Neutrophil (primary cell): ENCODE measurements at regions not wholly inside any gene's neighbourhood (a gene's known extent, or its start where the extent isn't known, plus 50 kb on each side); places are given as distances from the start of the nearest gene placed in this dataset.

Experiments
- H3K27ac ChIP-seq: fragments of 200-600 bp; sonication (generic); 2 replicates; pipeline ENCODE4 v1.5.1; 2016; ENCODE audit warnings: mild to moderate bottlenecking, moderate library complexity
- H3K27me3 ChIP-seq: fragments of 200-600 bp; sonication (generic); 2 replicates; pipeline ENCODE4 v1.6.0; 2016; ENCODE audit warnings: mild to moderate bottlenecking
- H3K36me3 ChIP-seq: fragments of 200-600 bp; sonication (generic); 2 replicates; pipeline ENCODE4 v1.5.1; 2017
- H3K4me1 ChIP-seq, 2 experiments: fragments of 200-600 bp in 1 of 2; sonication (generic) in 1 of 2; 1 replicate in 1 of 2; 2 replicates in 1 of 2; pipeline versions ENCODE4 v1.5.1 to v1.6.1; 2013 to 2016; ENCODE audit warnings: low read depth in 1 of 2, low read length in 1 of 2, mild to moderate bottlenecking in 1 of 2, moderate library complexity in 1 of 2; ENCODE audit not compliant: control insufficient read depth in 1 of 2, insufficient read depth in 1 of 2
- H3K4me3 ChIP-seq, 2 experiments: fragments of 200-600 bp in 1 of 2; sonication (generic) in 1 of 2; 1 replicate in 1 of 2; 2 replicates in 1 of 2; pipeline ENCODE4 v1.5.1; 2013 to 2016; ENCODE audit warnings: low read depth in 1 of 2, low read length in 1 of 2, mild to moderate bottlenecking in 1 of 2, moderate library complexity in 1 of 2
- H3K9me3 ChIP-seq: fragments of 200-600 bp; sonication (generic); 2 replicates; pipeline ENCODE4 v1.5.1; 2016
- TF ChIP-seq, protein P1 (sequence below): fragments of 200-600 bp; sonication (generic); IDR thresholded peaks from 2 replicates; pipeline ENCODE4 v1.5.1; 2016; ENCODE audit warnings: antibody characterized with exemption

DNA sequence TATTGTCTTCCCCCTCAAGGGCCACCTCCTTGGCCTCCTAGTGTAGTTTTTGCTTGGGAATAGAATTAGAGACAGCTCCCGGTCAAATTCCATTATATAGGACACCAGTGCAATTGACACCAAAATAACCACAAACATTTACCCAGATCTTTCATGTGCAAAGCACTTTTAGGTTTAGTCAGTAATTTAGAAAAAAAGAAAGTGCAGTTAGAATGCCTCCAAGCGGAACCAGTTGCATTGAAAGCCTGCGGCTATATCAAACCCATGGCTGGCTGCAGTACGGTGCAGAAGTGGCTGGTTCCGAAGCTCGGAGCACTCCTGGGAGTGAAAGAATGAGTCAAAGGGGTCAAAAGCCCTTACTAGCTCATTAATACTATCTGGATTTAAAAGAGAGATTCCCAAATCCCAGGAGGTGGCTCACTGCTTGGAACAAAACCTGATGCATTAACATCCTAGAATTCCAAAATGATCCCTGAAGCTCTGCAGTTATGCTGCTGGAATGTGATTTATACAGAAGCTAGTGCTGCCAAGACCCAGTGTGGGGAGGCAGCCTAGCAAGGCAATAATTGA lies 432.2 kb upstream of the KLHL29 start:
- Histone ChIP-seq H3K9me3 (no peaks in the 10 kb centered on the region), H3K36me3 (no peaks in the 10 kb centered on the region), H3K27ac (no peak overlapping the region), H3K4me1 (no peaks in the 10 kb centered on the region), H3K4me3 (no peak overlapping the region), H3K27me3 (no peaks in the 10 kb centered on the region)
- TF ChIP-seq, protein P1, sequence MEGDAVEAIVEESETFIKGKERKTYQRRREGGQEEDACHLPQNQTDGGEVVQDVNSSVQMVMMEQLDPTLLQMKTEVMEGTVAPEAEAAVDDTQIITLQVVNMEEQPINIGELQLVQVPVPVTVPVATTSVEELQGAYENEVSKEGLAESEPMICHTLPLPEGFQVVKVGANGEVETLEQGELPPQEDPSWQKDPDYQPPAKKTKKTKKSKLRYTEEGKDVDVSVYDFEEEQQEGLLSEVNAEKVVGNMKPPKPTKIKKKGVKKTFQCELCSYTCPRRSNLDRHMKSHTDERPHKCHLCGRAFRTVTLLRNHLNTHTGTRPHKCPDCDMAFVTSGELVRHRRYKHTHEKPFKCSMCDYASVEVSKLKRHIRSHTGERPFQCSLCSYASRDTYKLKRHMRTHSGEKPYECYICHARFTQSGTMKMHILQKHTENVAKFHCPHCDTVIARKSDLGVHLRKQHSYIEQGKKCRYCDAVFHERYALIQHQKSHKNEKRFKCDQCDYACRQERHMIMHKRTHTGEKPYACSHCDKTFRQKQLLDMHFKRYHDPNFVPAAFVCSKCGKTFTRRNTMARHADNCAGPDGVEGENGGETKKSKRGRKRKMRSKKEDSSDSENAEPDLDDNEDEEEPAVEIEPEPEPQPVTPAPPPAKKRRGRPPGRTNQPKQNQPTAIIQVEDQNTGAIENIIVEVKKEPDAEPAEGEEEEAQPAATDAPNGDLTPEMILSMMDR, result no peak

DNA sequence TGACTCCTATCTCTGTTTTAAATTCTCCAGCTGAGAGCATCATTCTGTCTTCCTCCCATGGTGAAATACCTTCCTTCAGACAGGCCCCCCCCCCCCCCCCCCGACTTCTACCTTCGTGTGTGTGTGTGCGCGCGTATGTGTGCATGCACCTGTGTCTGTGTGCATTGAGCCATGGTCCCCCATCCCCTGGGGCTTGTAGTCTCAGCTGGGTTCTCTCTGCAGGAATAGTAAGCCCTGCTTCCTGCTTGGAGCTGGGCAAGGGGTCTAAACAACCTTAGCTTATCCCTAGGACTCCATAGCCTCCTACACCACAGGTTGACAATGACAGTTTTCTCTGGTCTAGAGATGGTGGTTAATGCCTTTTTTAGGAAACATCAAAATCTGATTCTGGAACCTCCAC lies 427.5 kb upstream of the KLHL29 start:
- Histone ChIP-seq H3K4me3 (no peak overlapping the region), H3K9me3 (no peaks in the 10 kb centered on the region), H3K36me3 (no peaks in the 10 kb centered on the region), H3K27me3 (no peaks in the 10 kb centered on the region), H3K27ac (no peak overlapping the region), H3K4me1 (no peaks in the 10 kb centered on the region)
- TF ChIP-seq, protein P1, result no peak

DNA sequence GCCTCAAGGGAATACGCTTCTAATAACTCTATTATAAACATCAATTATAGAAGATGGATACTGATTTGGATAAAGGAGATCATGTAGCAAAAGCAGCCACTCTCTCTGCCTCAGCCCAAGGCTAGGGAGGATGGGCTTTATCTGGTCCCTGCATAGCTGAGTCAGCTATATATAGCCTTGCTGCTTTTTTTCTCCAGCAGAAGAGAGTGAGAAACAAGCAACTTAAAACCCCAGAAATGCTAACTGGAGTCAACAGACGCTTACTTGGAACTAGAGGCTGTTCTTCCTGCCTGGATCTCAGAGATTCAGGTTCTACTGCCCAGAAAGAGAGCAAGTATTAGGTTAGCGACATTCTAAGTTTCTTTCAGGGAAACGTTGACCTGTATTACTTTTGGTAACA lies 426.7 kb upstream of the KLHL29 start:
- Histone ChIP-seq H3K27me3 (no peaks in the 10 kb centered on the region), H3K4me1 (no peaks in the 10 kb centered on the region), H3K9me3 (no peaks in the 10 kb centered on the region), H3K4me3 (no peak overlapping the region), H3K27ac (no peak overlapping the region), H3K36me3 (no peaks in the 10 kb centered on the region)
- TF ChIP-seq, protein P1, result no peak

DNA sequence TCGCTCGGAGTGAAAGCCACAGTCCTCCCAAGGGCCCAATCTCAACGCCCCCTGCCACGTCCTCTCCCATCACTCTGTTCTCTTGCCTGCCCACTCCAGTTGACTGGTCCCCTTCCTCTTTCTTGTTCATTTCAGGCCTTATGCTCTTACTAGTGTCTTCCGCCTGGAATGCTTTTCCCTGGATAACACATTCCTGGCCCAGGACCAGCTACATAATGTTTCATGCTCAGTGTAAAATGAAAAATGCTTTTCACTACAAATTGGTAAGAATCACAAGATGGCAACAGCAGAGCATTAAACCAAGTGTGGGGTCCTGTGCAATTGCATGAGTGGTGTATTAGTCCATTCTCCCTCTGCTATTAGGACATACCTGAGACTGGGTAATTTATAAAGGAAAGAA lies 417.2 kb upstream of the KLHL29 start:
- no peak overlapping the region for H3K4me3 ChIP-seq
- no peaks in the 10 kb centered on the region for H3K36me3 ChIP-seq
- H3K27ac ChIP-seq, result no peak overlapping the region
- no peaks in the 10 kb centered on the region for H3K27me3 ChIP-seq
- TF ChIP-seq, protein P1, result no peak
- no peaks in the 10 kb centered on the region for H3K4me1 ChIP-seq
- H3K9me3 ChIP-seq, result no peaks in the 10 kb centered on the region

DNA sequence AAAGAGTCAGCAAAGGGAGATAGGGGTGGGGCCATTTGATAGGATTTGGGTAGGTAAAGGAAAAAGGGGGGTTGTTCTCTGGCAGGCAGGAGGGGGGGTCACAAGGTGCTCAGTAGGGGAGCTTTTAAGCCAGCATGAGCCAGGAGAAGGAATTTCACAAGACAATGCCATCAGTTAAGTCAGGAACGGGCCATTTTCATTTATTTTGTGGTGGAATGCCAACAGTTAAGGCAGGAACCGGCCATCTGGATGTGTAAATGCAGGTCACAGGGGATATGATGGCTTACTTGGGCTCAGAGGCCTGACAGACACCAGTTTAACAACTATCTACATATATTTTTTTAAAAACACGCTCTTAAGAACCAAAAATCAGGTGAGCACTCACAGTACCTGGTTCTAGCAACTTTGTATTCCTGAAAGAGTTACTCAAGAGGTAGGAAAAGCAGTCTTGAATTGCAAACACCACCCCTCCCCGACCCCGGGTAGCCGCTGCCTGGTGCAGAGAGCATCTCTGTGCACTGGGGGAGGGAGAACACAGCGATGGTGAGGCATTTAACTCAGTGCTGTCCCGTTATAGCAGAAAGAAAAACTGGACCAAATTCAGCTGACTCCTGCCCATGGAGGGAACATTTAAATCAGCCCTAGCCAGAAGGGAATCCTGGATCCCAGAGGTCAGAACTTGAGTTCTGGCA lies 414.5 kb upstream of the KLHL29 start:
- Histone ChIP-seq H3K27me3 (no peaks in the 10 kb centered on the region), H3K36me3 (no peaks in the 10 kb centered on the region), H3K4me1 (no peaks in the 10 kb centered on the region), H3K27ac (no peak overlapping the region), H3K4me3 (no peak overlapping the region), H3K9me3 (no peaks in the 10 kb centered on the region)
- TF ChIP-seq, protein P1, result no peak
